Gastrocnemius medialis (tissue), 4 donors: ENCODE measurements at regions not wholly inside any gene's neighbourhood (a gene's known extent, or its start where the extent isn't known, plus 50 kb on each side); places are given as distances from the start of the nearest gene placed in this dataset.

Experiments used
- CTCF ChIP-seq, 5 experiments: fragments of 450-650 bp in 3 of 5; fragments of 200-600 bp in 2 of 5; sonication (generic) in 2 of 5; IDR thresholded peaks in 4 of 5; conservative IDR thresholded peaks in 1 of 5; 1 replicate in 4 of 5; 2 replicates in 1 of 5; pipeline ENCODE4 v1.5.1; 2016 to 2019; ENCODE audit warnings: antibody characterized with exemption in 5 of 5, mild to moderate bottlenecking in 3 of 5, moderate library complexity in 3 of 5
- POLR2A ChIP-seq, 2 donors: fragments of 450-650 bp; IDR thresholded peaks; one replicate each; pipeline ENCODE4 v1.6.1; 2017; ENCODE audit warnings: antibody characterized with exemption in 2 of 2, mild to moderate bottlenecking in 2 of 2, moderate library complexity in 2 of 2

- no peak for TF ChIP-seq CTCF (IDR thresholded peaks at IDR 0.05 in 4 of 5, conservative IDR thresholded peaks at IDR 0.05 in 1 of 5)
- no peak for TF ChIP-seq POLR2A (IDR thresholded peaks at IDR 0.05)
These were observed 112.4 kb upstream of the RIOK3 start for GRCh38 chr18:23340661-23341060.
